IMR-90 (cell line): ENCODE measurements at regions not wholly inside any gene's neighbourhood (a gene's known extent, or its start where the extent isn't known, plus 50 kb on each side); places are given as distances from the start of the nearest gene placed in this dataset.

Source experiments
- ATAC-seq: fragments of 200-7000 bp; cut with Tn5 transposase; 2 replicates; pipeline ENCODE4 v1.9.1; 2020; ENCODE audit warnings: low read depth, mild to moderate bottlenecking, moderate library complexity
- BruUV-seq: library from RNA; stranded (reverse); fragments of 400-500 nt; replicated peaks from 2 replicates; lab custom pipeline; 2021; lab: Mats Ljungman, UMichigan
- CTCF ChIA-PET: fragments of 300-600 bp; formaldehyde crosslinking; extraction: SDS; loops from one replicate; lab custom pipeline; 2021; ENCODE audit warnings: antibody characterized with exemption; lab: Yijun Ruan, JAX
- POLR2A ChIA-PET: fragments of 300-600 bp; sonication (Branson Sonifier 250); formaldehyde crosslinking; loops from one replicate; lab custom pipeline; 2022; ENCODE audit warnings: antibody characterized with exemption; ENCODE audit not compliant: unreplicated experiment; lab: Charles Lee
- DNase-seq: peaks from one replicate; pipeline ENCODE4 v3.0.0; 2013
- H2AFZ ChIP-seq: replicated peaks from 2 replicates; pipeline ENCODE3; 2013; ENCODE audit warnings: low read length, mild to moderate bottlenecking; ENCODE audit not compliant: poor library complexity
- H2AK5ac ChIP-seq: 2 replicates; pipeline ENCODE4 v1.6.1; 2013; ENCODE audit warnings: low read depth, low read length, inconsistent platforms
- H2AK9ac ChIP-seq: replicated peaks from 2 replicates; pipeline ENCODE3; 2013; ENCODE audit warnings: mild to moderate bottlenecking, low read depth, low read length, moderate library complexity; ENCODE audit not compliant: poor library complexity
- H2BK120ac ChIP-seq: 2 replicates; pipeline ENCODE4 v1.6.1; 2013; ENCODE audit warnings: low read depth, low read length, inconsistent platforms
- H2BK15ac ChIP-seq: 3 replicates; pipeline ENCODE4 v1.6.1; 2013; ENCODE audit warnings: low read depth, low read length, inconsistent platforms
- H2BK20ac ChIP-seq: 2 replicates; pipeline ENCODE4 v1.6.1; 2013; ENCODE audit warnings: low read depth, mild to moderate bottlenecking, inconsistent platforms, low read length, moderate library complexity
- H2BK5ac ChIP-seq: 2 replicates; pipeline ENCODE4 v1.6.1; 2013; ENCODE audit warnings: mild to moderate bottlenecking, low read depth, low read length, inconsistent platforms; ENCODE audit not compliant: poor library complexity, severe bottlenecking
- H3K14ac ChIP-seq: replicated peaks from 2 replicates; pipeline ENCODE4 v1.6.1; 2013; ENCODE audit warnings: low read depth, low read length, inconsistent platforms
- H3K18ac ChIP-seq: 2 replicates; pipeline ENCODE4 v1.6.1; 2013; ENCODE audit warnings: low read depth, low read length, control low read depth
- H3K23ac ChIP-seq: 2 replicates; pipeline ENCODE4 v1.6.1; 2013; ENCODE audit warnings: low read depth, low read length, inconsistent platforms
- H3K27ac ChIP-seq: 2 replicates; pipeline ENCODE4 v1.5.1; 2013; ENCODE audit warnings: mild to moderate bottlenecking, control low read depth, low read length; ENCODE audit not compliant: insufficient read depth
- H3K27me3 ChIP-seq: 2 replicates; pipeline ENCODE4 v1.6.1; 2013; ENCODE audit warnings: low read length; ENCODE audit not compliant: control insufficient read depth, insufficient read depth
- H3K36me3 ChIP-seq: 2 replicates; pipeline ENCODE4 v1.6.1; 2013; ENCODE audit warnings: low read length, mixed read lengths; ENCODE audit not compliant: control insufficient read depth, insufficient read depth
- H3K4ac ChIP-seq: 2 replicates; pipeline ENCODE4 v1.6.1; 2013; ENCODE audit warnings: low read depth, low read length, inconsistent platforms
- H3K4me1 ChIP-seq: 2 replicates; pipeline ENCODE4 v1.6.1; 2013; ENCODE audit warnings: low read length, mixed read lengths; ENCODE audit not compliant: control insufficient read depth, insufficient read depth
- H3K4me2 ChIP-seq: 2 replicates; pipeline ENCODE4 v1.6.1; 2013; ENCODE audit warnings: low read depth, mild to moderate bottlenecking, control low read depth, low read length, moderate library complexity
- H3K4me3 ChIP-seq: 2 replicates; pipeline ENCODE4 v1.5.1; 2013; ENCODE audit warnings: low read depth, mild to moderate bottlenecking, control low read depth, low read length, moderate library complexity; ENCODE audit not compliant: insufficient read depth
- H3K56ac ChIP-seq: 2 replicates; pipeline ENCODE4 v1.6.1; 2013; ENCODE audit warnings: low read length, inconsistent platforms; ENCODE audit not compliant: insufficient read depth; ENCODE audit errors: extremely low read depth
- H3K79me1 ChIP-seq, 2 experiments: 2 replicates each; pipeline ENCODE4 v1.6.1; 2013; ENCODE audit warnings: low read length in 2 of 2, inconsistent platforms in 1 of 2, low read depth in 1 of 2
- H3K9ac ChIP-seq: 2 replicates; pipeline ENCODE4 v1.6.1; 2013; ENCODE audit warnings: low read depth, low read length, control low read depth
- H3K9me1 ChIP-seq: 2 replicates; pipeline ENCODE4 v1.6.1; 2013; ENCODE audit warnings: low read length, inconsistent platforms; ENCODE audit not compliant: insufficient read depth
- H3K9me3 ChIP-seq: 2 replicates; pipeline ENCODE4 v1.6.1; 2013; ENCODE audit warnings: low read length; ENCODE audit not compliant: control insufficient read depth, insufficient read depth
- H4K20me1 ChIP-seq: 2 replicates; pipeline ENCODE4 v1.6.1; 2013; ENCODE audit warnings: low read length, inconsistent platforms; ENCODE audit not compliant: insufficient read depth
- H4K5ac ChIP-seq: 2 replicates; pipeline ENCODE4 v1.6.1; 2013; ENCODE audit warnings: mild to moderate bottlenecking, low read depth, low read length, control low read depth
- H4K8ac ChIP-seq, 2 experiments: 2 replicates each; pipeline ENCODE4 v1.6.1; 2013; ENCODE audit warnings: low read depth in 2 of 2, low read length in 2 of 2, control low read depth in 1 of 2, inconsistent platforms in 1 of 2
- H4K91ac ChIP-seq: 2 replicates; pipeline ENCODE4 v1.6.1; 2013; ENCODE audit warnings: low read depth, low read length, inconsistent platforms; ENCODE audit not compliant: insufficient read depth
- BHLHE40 ChIP-seq: fragments of 150-350 bp; IDR thresholded peaks from 2 replicates; pipeline ENCODE4 v1.6.1; 2016; ENCODE audit warnings: mild to moderate bottlenecking, low read depth, low read length
- CEBPB ChIP-seq: IDR thresholded peaks from 2 replicates; pipeline ENCODE4 v1.6.1; 2012; ENCODE audit warnings: low read depth, low read length, improper control_type of control experiment
- CHD1 ChIP-seq: IDR thresholded peaks from 2 replicates; pipeline ENCODE4 v1.6.1; 2012; ENCODE audit warnings: low read depth, low read length, improper control_type of control experiment
- FOS ChIP-seq: fragments of 150-350 bp; IDR thresholded peaks from 2 replicates; pipeline ENCODE4 v1.6.1; 2016; ENCODE audit warnings: low read depth, low read length
- MAFK ChIP-seq: IDR thresholded peaks from 2 replicates; pipeline ENCODE4 v1.6.1; 2012; ENCODE audit warnings: low read depth, low read length, improper control_type of control experiment
- MAZ ChIP-seq: IDR thresholded peaks from 2 replicates; pipeline ENCODE4 v1.6.1; 2012; ENCODE audit warnings: low read depth, mild to moderate bottlenecking, low read length, improper control_type of control experiment, moderate library complexity, borderline replicate concordance
- NFE2L2 ChIP-seq: fragments of 150-350 bp; IDR thresholded peaks from 2 replicates; pipeline ENCODE4 v1.6.1; 2016; ENCODE audit warnings: low read depth, mild to moderate bottlenecking, low read length
- POLR2A ChIP-seq: IDR thresholded peaks from 2 replicates; pipeline ENCODE4 v1.6.1; 2012; ENCODE audit warnings: mild to moderate bottlenecking, low read depth, low read length
- RAD21 ChIP-seq: IDR thresholded peaks from 2 replicates; pipeline ENCODE4 v1.6.1; 2012; ENCODE audit warnings: low read length, improper control_type of control experiment
- RCOR1 ChIP-seq: IDR thresholded peaks from 2 replicates; pipeline ENCODE4 v1.6.1; 2012; ENCODE audit warnings: mild to moderate bottlenecking, low read length, improper control_type of control experiment; ENCODE audit not compliant: insufficient replicate concordance
- RFX5 ChIP-seq: IDR thresholded peaks from 2 replicates; pipeline ENCODE4 v1.8.0; 2012; ENCODE audit warnings: low read depth, mild to moderate bottlenecking, low read length, moderate library complexity
- SMC3 ChIP-seq: fragments of 150-350 bp; IDR thresholded peaks from 2 replicates; pipeline ENCODE4 v1.6.1; 2016; ENCODE audit warnings: low read depth, mild to moderate bottlenecking, antibody characterized with exemption, low read length, moderate library complexity
- USF2 ChIP-seq: fragments of 150-350 bp; IDR thresholded peaks from 2 replicates; pipeline ENCODE4 v1.6.1; 2017; ENCODE audit warnings: mild to moderate bottlenecking, antibody characterized with exemption, low read length, low read depth
- WGBS, 2 experiments: methylation state at CpG; one replicate each; pipeline versions ENCODE4 v1.1.5 to v1.1.7; 2013; ENCODE audit warnings: missing lambda C conversion rate in 2 of 2; ENCODE audit not compliant: insufficient read length in 1 of 2; ENCODE audit errors: extremely low coverage in 2 of 2; 5-methylcytosine and 5-hydroxymethylcytosine counted together
- dilution Hi-C: fragments of 300-500 bp; cut with HindIII; formaldehyde crosslinking; loops from one replicate; pipeline ENCODE4 v1.14.3; 2018; ENCODE audit warnings: low sequenced_read_pairs; ENCODE audit not compliant: unreplicated experiment
- in situ Hi-C: fragments of 300-500 bp; cut with MboI; formaldehyde crosslinking; loops from 3 replicates; pipeline ENCODE4 v1.14.3; 2019; ENCODE audit warnings: low sequenced_read_pairs, inconsistent platforms, mixed read lengths
- intact Hi-C: fragments of 100-400 bp; cut with micrococcal nuclease; formaldehyde crosslinking; loops from 2 replicates; pipeline ENCODE4 v1.10.0; 2022
- TF ChIP-seq, protein P1 (sequence below): conservative IDR thresholded peaks from 2 replicates; pipeline ENCODE4 v1.5.1; 2012; ENCODE audit warnings: mild to moderate bottlenecking, low read depth, low read length, improper control_type of control experiment
- TF ChIP-seq, protein P2 (sequence below): fragments of 150-350 bp; IDR thresholded peaks from 2 replicates; pipeline ENCODE4 v1.6.1; 2016; ENCODE audit warnings: low read depth, mild to moderate bottlenecking, low read length, moderate library complexity, borderline replicate concordance

- no peak overlapping the region for H3K56ac ChIP-seq
- no TSS peak for BruUV-seq
- ATAC-seq, result no peak
- H3K79me1 ChIP-seq, result no peaks in the 10 kb centered on the region
- peak overlapping the region; percentile 67; the same call in 1 of the 3 replicates for H2BK15ac ChIP-seq
- intact Hi-C loops, result no loop called here
- H3K27me3 ChIP-seq, result no peaks in the 10 kb centered on the region
- no peak overlapping the region for H3K4me3 ChIP-seq
- peak overlapping the region; percentile 32; the same call in 1 of the 2 replicates for H2AK5ac ChIP-seq
- in situ Hi-C loops, result no loop called here
- POLR2A ChIA-PET, result no interaction called here
- 0 out of 2 replicates have a peak overlapping the region, but pooled peaks have one; percentile 21 for H2BK20ac ChIP-seq
- no peak overlapping the region for H3K27ac ChIP-seq
- H2BK5ac ChIP-seq, result no peak overlapping the region
- H3K18ac ChIP-seq, result no peak overlapping the region; the same call in 1 of the 2 replicates
- H3K4ac ChIP-seq, result no peak overlapping the region
- H3K9ac ChIP-seq, result no peak overlapping the region
- no peak overlapping the region for H3K23ac ChIP-seq
- no peak overlapping the region for H4K8ac ChIP-seq
- CTCF ChIA-PET, result interaction anchor here (1.2 kb wide), 1 partner anchor 141 kb away, joined by 3 read pairs; no protein-coding TSS in a partner anchor
- no peaks in the 10 kb centered on the region for H3K9me3 ChIP-seq
- no peak overlapping the region for H2AK9ac ChIP-seq
- 67% methylated on average over 1 of the region's 5 CpGs; no CpG with 5 or more reads in 1 of the 2 experiments for WGBS, 2 experiments
- dilution Hi-C loops, result no loop called here
- H4K20me1 ChIP-seq, result no peaks in the 10 kb centered on the region
- peaks cover under 1% of the 10 kb centered on the region for H3K9me1 ChIP-seq
- no peak overlapping the region for H4K5ac ChIP-seq
- DNase-seq, result no peak
- no peaks in the 10 kb centered on the region for H3K36me3 ChIP-seq
- H2AFZ ChIP-seq, result no peak overlapping the region
- H4K91ac ChIP-seq, result no peak overlapping the region
- H3K14ac ChIP-seq, result no peak overlapping the region; the same call in 1 of the 2 replicates
- 0 out of 2 replicates have a peak overlapping the region, but pooled peaks have one; percentile 11 for H2BK120ac ChIP-seq
- no peaks in the 10 kb centered on the region; the same call in 1 of the 2 replicates for H3K4me1 ChIP-seq
- no peak overlapping the region for H3K4me2 ChIP-seq
- TF ChIP-seq USF2 (no peak), MAFK (no peak), CHD1 (no peak), FOS (no peak), SMC3 (no peak), MAZ (no peak), RAD21 (no peak), NFE2L2 (no peak), BHLHE40 (no peak), CEBPB (no peak), POLR2A (no peak), RCOR1 (no peak), RFX5 (no peak)
- TF ChIP-seq, protein P1, sequence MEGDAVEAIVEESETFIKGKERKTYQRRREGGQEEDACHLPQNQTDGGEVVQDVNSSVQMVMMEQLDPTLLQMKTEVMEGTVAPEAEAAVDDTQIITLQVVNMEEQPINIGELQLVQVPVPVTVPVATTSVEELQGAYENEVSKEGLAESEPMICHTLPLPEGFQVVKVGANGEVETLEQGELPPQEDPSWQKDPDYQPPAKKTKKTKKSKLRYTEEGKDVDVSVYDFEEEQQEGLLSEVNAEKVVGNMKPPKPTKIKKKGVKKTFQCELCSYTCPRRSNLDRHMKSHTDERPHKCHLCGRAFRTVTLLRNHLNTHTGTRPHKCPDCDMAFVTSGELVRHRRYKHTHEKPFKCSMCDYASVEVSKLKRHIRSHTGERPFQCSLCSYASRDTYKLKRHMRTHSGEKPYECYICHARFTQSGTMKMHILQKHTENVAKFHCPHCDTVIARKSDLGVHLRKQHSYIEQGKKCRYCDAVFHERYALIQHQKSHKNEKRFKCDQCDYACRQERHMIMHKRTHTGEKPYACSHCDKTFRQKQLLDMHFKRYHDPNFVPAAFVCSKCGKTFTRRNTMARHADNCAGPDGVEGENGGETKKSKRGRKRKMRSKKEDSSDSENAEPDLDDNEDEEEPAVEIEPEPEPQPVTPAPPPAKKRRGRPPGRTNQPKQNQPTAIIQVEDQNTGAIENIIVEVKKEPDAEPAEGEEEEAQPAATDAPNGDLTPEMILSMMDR, result no peak
- TF ChIP-seq, protein P2, sequence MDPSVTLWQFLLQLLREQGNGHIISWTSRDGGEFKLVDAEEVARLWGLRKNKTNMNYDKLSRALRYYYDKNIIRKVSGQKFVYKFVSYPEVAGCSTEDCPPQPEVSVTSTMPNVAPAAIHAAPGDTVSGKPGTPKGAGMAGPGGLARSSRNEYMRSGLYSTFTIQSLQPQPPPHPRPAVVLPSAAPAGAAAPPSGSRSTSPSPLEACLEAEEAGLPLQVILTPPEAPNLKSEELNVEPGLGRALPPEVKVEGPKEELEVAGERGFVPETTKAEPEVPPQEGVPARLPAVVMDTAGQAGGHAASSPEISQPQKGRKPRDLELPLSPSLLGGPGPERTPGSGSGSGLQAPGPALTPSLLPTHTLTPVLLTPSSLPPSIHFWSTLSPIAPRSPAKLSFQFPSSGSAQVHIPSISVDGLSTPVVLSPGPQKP, result no peak
Observed at GRCh38 chr3:102195198-102195948, 239.4 kb upstream of the ZPLD1 start.
